Neural progenitor cell (in vitro differentiated cells): ENCODE measurements at regions not wholly inside any gene's neighbourhood (a gene's known extent, or its start where the extent isn't known, plus 50 kb on each side); places are given as distances from the start of the nearest gene placed in this dataset.

Experiments used
- DNase-seq: peaks from one replicate; pipeline ENCODE4 v3.0.0-alpha.2; 2016; ENCODE audit warnings: low spot score
- H2AFZ ChIP-seq: fragments of 200-600 bp; sonication (generic); replicated peaks from 2 replicates; pipeline ENCODE4 v1.6.1; 2016; ENCODE audit warnings: antibody characterized with exemption
- H3F3A ChIP-seq: fragments of 200-600 bp; sonication (generic); 2 replicates; pipeline ENCODE4 v1.6.1; 2016; ENCODE audit warnings: antibody characterized with exemption, low read depth
- H3K27ac ChIP-seq: fragments of 200-600 bp; sonication (generic); 2 replicates; pipeline ENCODE4 v1.5.1; 2016; ENCODE audit warnings: mild to moderate bottlenecking
- H3K27me3 ChIP-seq: fragments of 200-600 bp; sonication (generic); 2 replicates; pipeline ENCODE4 v1.6.1; 2016; ENCODE audit warnings: mild to moderate bottlenecking, moderate library complexity
- H3K36me3 ChIP-seq: fragments of 200-600 bp; sonication (generic); 2 replicates; pipeline ENCODE4 v1.5.1; 2016
- H3K4me1 ChIP-seq: fragments of 200-600 bp; sonication (generic); 2 replicates; pipeline ENCODE4 v1.6.1; 2016; ENCODE audit warnings: mixed run types
- H3K4me2 ChIP-seq: fragments of 200-600 bp; sonication (generic); 2 replicates; pipeline ENCODE4 v1.6.1; 2016
- H3K4me3 ChIP-seq: fragments of 200-600 bp; sonication (generic); 2 replicates; pipeline ENCODE4 v1.5.1; 2016
- H3K79me2 ChIP-seq: fragments of 200-600 bp; sonication (generic); 2 replicates; pipeline ENCODE4 v1.6.1; 2016; ENCODE audit warnings: low read depth
- H3K9ac ChIP-seq: fragments of 200-600 bp; sonication (generic); 2 replicates; pipeline ENCODE4 v1.6.1; 2016
- H3K9me3 ChIP-seq: fragments of 200-600 bp; sonication (generic); 2 replicates; pipeline ENCODE4 v1.5.1; 2016; ENCODE audit warnings: low read depth
- H4K20me1 ChIP-seq: fragments of 200-600 bp; sonication (generic); 2 replicates; pipeline ENCODE4 v1.6.1; 2016; ENCODE audit warnings: low read depth
- H3K27ac Mint-ChIP-seq: 3 replicates; pipeline ENCODE4 v1.8.0; 2021; ENCODE audit warnings: mixed read lengths
- H3K27me3 Mint-ChIP-seq: 2 replicates; pipeline ENCODE4 v1.8.0; 2022; ENCODE audit warnings: low read depth, mild to moderate bottlenecking, inconsistent platforms, moderate library complexity, mixed read lengths; ENCODE audit not compliant: insufficient read depth
- H3K36me3 Mint-ChIP-seq: 3 replicates; pipeline ENCODE4 v1.8.0; 2021; ENCODE audit warnings: mixed read lengths
- H3K4me1 Mint-ChIP-seq: 3 replicates; pipeline ENCODE4 v1.8.0; 2021; ENCODE audit warnings: mixed read lengths
- H3K4me3 Mint-ChIP-seq: 3 replicates; pipeline ENCODE4 v1.8.0; 2021; ENCODE audit warnings: mild to moderate bottlenecking, moderate library complexity, mixed read lengths
- H3K9me3 Mint-ChIP-seq: 3 replicates; pipeline ENCODE4 v1.8.0; 2020; ENCODE audit warnings: mixed read lengths
- EZH2 ChIP-seq: fragments of 200-600 bp; sonication (generic); IDR thresholded peaks from 2 replicates; pipeline ENCODE4 v1.6.1; 2017; ENCODE audit warnings: antibody characterized with exemption, mild to moderate bottlenecking, moderate library complexity
- EZH2phosphoT487 ChIP-seq: fragments of 200-600 bp; sonication (generic); IDR thresholded peaks from 2 replicates; pipeline ENCODE4 v1.6.1; 2017; ENCODE audit warnings: antibody characterized with exemption
- TF ChIP-seq, protein P1 (sequence below): fragments of 200-600 bp; sonication (generic); IDR thresholded peaks from 2 replicates; pipeline ENCODE4 v1.5.1; 2017; ENCODE audit warnings: antibody characterized with exemption, mild to moderate bottlenecking

DNA sequence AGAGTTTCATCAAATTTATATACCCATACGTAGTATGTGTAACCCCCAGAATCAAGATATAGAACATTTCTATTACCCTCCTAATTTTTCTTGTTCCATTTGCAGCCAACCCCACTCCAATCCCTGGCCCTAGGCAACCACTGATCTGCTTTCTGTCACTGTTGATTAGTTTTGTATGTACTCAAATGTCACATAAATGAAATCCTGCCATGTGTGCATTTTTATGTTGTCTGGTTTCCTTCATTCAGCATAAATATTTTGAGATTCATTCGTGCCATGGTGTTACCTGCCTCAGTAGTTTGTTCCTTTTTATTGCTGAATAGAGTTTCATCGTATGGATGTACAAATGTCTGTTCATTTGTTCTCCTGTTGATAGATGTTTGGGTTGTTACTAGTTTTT, 126.3 kb downstream of the MID1IP1 start:
- no peak for DNase-seq
- no peaks in the 10 kb centered on the region for H3K4me1 Mint-ChIP-seq
- no peak overlapping the region for H2AFZ ChIP-seq
- H3K4me1 ChIP-seq: no peaks in the 10 kb centered on the region
- no peaks in the 10 kb centered on the region for H3K9me3 ChIP-seq
- H3K27me3 Mint-ChIP-seq: no peaks in the 10 kb centered on the region
- no peak overlapping the region for H3K4me3 ChIP-seq
- H3K36me3 Mint-ChIP-seq: no peaks in the 10 kb centered on the region
- no peaks in the 10 kb centered on the region for H3K79me2 ChIP-seq
- H3K4me2 ChIP-seq: no peak overlapping the region
- no peaks in the 10 kb centered on the region for H3K27me3 ChIP-seq
- no peak overlapping the region for H3K4me3 Mint-ChIP-seq
- no peak overlapping the region for H3K27ac Mint-ChIP-seq
- H3K9ac ChIP-seq: no peak overlapping the region
- H3K9me3 Mint-ChIP-seq: no peaks in the 10 kb centered on the region
- H3K36me3 ChIP-seq: no peaks in the 10 kb centered on the region
- no peak overlapping the region for H3K27ac ChIP-seq
- H4K20me1 ChIP-seq: no peaks in the 10 kb centered on the region
- no peaks in the 10 kb centered on the region for H3F3A ChIP-seq
- TF ChIP-seq EZH2: no peak
- no peak for TF ChIP-seq EZH2phosphoT487
- TF ChIP-seq, protein P1, sequence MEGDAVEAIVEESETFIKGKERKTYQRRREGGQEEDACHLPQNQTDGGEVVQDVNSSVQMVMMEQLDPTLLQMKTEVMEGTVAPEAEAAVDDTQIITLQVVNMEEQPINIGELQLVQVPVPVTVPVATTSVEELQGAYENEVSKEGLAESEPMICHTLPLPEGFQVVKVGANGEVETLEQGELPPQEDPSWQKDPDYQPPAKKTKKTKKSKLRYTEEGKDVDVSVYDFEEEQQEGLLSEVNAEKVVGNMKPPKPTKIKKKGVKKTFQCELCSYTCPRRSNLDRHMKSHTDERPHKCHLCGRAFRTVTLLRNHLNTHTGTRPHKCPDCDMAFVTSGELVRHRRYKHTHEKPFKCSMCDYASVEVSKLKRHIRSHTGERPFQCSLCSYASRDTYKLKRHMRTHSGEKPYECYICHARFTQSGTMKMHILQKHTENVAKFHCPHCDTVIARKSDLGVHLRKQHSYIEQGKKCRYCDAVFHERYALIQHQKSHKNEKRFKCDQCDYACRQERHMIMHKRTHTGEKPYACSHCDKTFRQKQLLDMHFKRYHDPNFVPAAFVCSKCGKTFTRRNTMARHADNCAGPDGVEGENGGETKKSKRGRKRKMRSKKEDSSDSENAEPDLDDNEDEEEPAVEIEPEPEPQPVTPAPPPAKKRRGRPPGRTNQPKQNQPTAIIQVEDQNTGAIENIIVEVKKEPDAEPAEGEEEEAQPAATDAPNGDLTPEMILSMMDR: no peak

DNA sequence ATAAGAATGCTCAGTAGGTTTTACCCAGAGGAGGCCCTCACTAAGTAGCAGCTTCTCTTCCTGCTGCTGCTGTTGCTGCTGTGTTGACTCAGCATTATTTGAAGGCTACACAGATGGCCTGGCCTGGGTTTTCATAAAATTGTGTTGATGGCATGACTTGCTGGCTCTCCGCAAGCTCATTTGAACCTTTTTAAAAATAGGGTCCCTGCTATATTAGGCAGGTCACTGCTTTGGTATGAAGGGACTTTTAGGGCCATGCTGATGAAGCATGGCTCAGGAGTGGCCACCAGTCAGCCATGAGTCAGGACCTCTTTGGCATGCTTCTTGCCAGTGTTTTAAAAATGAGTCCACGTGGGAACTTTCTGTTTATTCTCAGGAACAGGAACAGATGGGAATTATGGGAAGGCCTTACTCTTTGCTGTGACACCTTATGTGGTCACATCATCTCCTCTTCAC, 128.7 kb downstream of the MID1IP1 start:
- Mint-ChIP-seq H3K4me3 (no peak overlapping the region), H3K27ac (no peak overlapping the region), H3K36me3 (no peaks in the 10 kb centered on the region), H3K27me3 (no peaks in the 10 kb centered on the region), H3K4me1 (no peaks in the 10 kb centered on the region), H3K9me3 (no peaks in the 10 kb centered on the region)
- H3K9ac ChIP-seq: no peak overlapping the region
- no peak for DNase-seq
- no peaks in the 10 kb centered on the region for H3K9me3 ChIP-seq
- no peaks in the 10 kb centered on the region for H3K27me3 ChIP-seq
- no peaks in the 10 kb centered on the region for H4K20me1 ChIP-seq
- H2AFZ ChIP-seq: no peak overlapping the region
- H3F3A ChIP-seq: no peaks in the 10 kb centered on the region
- no peaks in the 10 kb centered on the region for H3K36me3 ChIP-seq
- no peaks in the 10 kb centered on the region for H3K79me2 ChIP-seq
- no peak overlapping the region for H3K27ac ChIP-seq
- H3K4me2 ChIP-seq: no peak overlapping the region
- H3K4me1 ChIP-seq: no peaks in the 10 kb centered on the region
- H3K4me3 ChIP-seq: no peak overlapping the region
- TF ChIP-seq, protein P1: no peak
- no peak for TF ChIP-seq EZH2
- TF ChIP-seq EZH2phosphoT487: no peak

GRCh38 chrX:38930474-38930873, 129.2 kb downstream of the MID1IP1 start:
- Histone ChIP-seq H3K9ac (no peak overlapping the region), H3K9me3 (no peaks in the 10 kb centered on the region), H3K4me1 (no peaks in the 10 kb centered on the region), H3K27ac (no peak overlapping the region), H3K27me3 (no peaks in the 10 kb centered on the region), H3K79me2 (no peaks in the 10 kb centered on the region), H2AFZ (no peak overlapping the region), H3K4me2 (no peak overlapping the region), H3K36me3 (no peaks in the 10 kb centered on the region), H3F3A (no peaks in the 10 kb centered on the region), H4K20me1 (no peaks in the 10 kb centered on the region), H3K4me3 (no peak overlapping the region)
- DNase-seq: no peak
- Mint-ChIP-seq H3K4me3 (no peak overlapping the region), H3K27me3 (no peaks in the 10 kb centered on the region), H3K27ac (no peak overlapping the region), H3K36me3 (no peaks in the 10 kb centered on the region), H3K4me1 (no peaks in the 10 kb centered on the region), H3K9me3 (no peaks in the 10 kb centered on the region)
- TF ChIP-seq EZH2: no peak
- TF ChIP-seq EZH2phosphoT487: no peak

DNA sequence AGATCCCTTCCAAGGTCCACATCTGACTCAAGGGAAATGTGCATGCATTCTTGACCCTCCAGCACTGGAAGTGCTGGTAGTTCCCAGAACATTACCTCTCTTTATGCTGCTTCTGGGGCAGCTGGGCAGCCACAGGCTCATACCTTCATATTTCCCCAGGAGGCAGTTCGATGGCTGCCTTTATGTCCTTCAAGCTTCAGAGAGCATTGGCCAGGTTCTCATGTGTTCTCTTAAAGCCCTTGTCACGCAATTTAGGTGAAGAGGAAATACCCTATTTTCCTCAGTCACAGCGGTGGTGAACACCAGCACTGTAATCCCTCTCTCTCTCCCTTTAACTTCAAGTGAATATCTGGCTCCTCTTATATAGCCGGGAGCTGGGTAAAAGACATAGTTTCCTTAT, 134.3 kb downstream of the MID1IP1 start:
- H3K27me3 Mint-ChIP-seq: no peaks in the 10 kb centered on the region
- no peaks in the 10 kb centered on the region for H3F3A ChIP-seq
- no peaks in the 10 kb centered on the region for H3K9me3 Mint-ChIP-seq
- H3K79me2 ChIP-seq: no peaks in the 10 kb centered on the region
- H3K27me3 ChIP-seq: no peaks in the 10 kb centered on the region
- no peak overlapping the region for H2AFZ ChIP-seq
- H3K27ac ChIP-seq: no peak overlapping the region
- H3K4me2 ChIP-seq: no peak overlapping the region
- TF ChIP-seq EZH2 (no peak), EZH2phosphoT487 (no peak)
- TF ChIP-seq, protein P1: no peak
- no peaks in the 10 kb centered on the region for H3K36me3 Mint-ChIP-seq
- no peak overlapping the region for H3K4me3 Mint-ChIP-seq
- H3K9ac ChIP-seq: no peak overlapping the region
- no peaks in the 10 kb centered on the region for H4K20me1 ChIP-seq
- no peaks in the 10 kb centered on the region for H3K9me3 ChIP-seq
- DNase-seq: no peak
- H3K36me3 ChIP-seq: no peaks in the 10 kb centered on the region
- no peak overlapping the region for H3K4me3 ChIP-seq
- H3K4me1 ChIP-seq: no peaks in the 10 kb centered on the region
- H3K4me1 Mint-ChIP-seq: no peaks in the 10 kb centered on the region
- no peak overlapping the region for H3K27ac Mint-ChIP-seq
